ENCODE measurements at regions not wholly inside any gene's neighbourhood (a gene's known extent, or its start where the extent isn't known, plus 50 kb on each side); places are given as distances from the start of the nearest gene placed in this dataset.

DNA sequence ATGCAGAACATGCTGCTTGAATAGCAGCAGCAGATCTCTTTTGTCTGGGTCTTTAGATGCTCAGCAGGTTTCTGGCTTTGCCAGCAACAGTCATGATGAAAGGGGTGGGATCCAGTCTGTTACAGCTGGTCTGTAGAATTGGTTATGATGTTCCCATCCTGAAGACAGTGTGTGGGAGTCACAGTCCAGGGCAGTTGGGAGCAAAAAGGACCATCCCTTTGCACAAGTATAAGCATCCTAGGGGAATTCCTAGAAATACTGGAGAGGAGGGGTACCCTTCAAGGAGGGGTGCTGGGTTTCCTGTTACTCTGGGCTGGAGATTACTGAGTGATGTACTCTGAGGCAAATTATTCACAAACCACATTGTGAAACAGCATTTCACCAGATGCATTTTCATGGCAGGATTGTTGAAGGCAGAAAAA lies 119.9 kb upstream of the RND3 start:
- no peak for DNase-seq

DNA sequence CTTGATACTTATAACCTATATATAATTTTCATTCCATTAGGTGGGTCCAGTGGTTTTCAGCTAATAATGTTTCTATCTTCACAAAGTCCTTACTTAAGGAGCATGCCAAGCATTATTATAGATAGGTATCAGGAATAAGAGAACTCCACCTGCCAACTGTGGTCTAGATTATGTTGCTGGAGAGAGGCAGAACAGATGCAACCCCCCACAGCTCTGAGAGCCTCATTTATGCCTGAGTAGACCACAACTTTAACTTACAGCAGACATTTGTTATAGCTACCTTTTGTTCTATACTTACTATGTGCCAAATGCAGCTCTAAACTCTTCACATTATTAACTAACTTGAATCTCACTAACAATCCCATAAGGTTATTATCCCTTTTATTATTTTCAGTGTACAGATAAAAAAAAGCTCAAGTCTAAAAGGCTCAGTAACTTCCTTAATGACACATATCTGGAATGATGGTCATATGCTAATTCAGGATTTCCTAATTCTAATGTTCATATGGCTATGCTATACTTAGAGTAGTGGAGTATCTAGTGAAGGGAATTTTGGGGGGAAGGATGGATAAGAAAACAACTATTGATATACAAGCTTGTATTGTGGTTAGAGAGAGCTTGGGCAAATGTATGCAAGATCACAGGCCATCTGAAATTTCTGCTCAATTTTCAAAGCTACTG lies 119.1 kb upstream of the RND3 start:
- DNase-seq, result no peak

DNA sequence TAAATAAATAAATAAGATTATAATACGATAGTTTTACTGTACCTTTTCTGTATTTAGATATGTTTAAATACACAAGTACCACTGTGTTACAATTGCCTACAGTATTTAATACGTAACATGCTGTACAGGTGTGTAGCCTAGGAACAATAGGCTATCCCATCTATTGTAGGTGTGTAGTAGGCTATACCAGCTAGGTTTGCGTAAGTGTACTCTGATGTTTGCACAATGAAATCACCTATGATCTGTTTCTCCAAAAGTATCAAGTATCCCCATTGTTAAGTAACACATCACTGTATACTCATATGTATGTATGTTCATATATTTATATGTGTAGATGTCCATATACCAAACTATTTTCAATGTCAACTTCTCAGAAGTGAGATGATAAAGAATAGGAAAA lies 118.2 kb upstream of the RND3 start:
- no peak for DNase-seq

DNA sequence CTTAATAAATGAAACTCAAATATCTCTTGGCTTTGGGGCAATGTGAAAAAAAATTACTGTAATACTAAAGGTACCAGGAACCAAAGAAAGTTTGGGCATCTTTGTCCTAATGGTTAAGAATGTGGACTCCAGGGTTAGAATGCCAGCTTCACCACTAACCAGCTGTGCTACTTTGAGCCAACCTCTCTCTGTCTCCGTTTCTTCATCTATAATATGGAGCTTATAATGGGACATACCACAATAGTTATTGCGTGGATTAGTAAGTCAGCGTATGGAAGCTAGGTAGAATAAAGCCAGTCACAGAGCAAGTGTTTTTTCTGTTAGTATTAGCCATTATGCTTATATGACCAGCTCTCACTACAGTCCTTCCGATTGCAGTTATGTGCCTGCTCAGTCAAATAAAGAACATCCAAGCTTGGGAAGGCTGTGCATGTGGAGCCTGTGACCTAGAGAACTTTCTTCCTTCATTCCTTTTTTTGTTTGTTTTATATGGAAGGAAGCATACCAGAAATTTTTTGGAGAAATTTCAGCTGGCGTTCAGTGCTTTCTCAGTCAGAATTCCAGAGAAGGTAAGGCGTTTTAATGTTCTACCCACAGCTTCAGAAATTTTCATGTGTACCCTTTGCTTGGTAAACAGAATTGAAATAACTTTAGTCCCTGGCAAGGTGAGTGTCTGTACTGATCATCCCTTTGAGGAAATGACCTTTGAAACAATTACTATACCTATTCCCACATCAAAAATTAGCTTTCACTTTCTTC lies 114.0 kb upstream of the RND3 start:
- no peak for DNase-seq

DNA sequence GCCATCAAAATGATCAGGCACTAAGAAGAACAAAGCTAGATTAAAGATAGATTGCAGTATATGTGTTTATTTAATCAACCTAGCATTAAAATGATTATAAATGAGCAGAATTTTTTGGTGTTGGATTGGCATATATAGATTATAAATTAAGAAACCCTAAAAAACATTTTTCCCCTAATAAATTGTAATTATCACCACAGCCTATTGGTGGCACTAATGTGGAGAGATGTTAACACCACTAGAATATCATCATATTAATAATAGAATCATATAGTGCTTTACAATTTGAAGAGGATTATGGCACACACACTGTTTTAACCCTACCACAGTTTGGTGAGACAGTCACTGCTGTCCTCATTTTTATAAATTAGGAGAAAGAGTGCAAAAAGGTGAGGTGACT lies 112.4 kb upstream of the RND3 start:
- no peak for DNase-seq

DNA sequence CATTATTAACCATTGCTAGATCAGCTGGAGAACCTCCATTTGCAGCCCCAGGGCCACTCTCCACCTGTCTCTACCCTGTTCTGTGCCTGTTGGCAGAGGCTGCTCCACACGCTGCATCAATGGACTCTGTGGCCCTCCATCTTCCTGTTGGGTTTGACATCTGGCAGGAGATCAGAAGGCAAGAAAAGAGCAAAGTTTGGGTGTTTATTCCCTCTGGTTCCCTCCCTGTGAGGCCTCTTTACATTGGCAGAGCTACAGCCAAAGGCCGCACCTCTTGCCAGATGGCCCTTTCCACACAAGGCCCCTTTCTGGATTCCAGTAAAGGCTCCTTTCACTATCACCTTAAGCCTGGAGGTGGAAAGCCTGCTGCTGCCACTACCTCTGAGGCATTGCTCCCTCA lies 110.9 kb upstream of the RND3 start:
- no peak for DNase-seq

DNA sequence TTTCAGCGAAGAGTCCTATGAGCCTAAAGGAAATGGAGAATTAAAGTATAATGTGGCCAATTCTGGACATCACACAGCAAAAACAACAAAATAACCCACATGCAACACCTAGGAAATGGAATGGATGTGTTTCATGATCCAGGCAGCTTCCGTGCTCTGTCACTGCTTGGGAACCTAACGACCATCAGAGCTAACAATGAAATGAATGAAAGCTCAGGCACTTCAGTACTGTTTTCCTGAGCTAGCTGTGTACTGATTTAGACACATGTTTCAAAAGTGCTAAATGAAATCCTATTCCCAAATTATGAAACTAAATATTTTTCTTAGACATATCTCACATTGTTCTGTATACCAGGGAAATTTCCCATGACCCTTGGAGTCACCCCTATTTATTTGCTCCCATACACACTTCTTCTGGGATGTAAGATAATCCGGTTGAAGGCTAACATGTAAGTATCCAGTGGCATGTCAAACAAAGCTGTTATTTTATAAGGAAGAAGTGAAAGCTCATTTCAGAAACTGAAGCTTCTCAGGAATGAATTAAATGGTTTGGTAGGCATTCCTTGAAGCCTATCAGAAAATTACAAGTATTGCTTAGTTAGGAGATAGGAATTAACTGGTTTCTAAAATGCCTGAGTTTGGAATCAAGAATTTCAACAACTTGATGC lies 108.5 kb upstream of the RND3 start:
- DNase-seq, result no peak

DNA sequence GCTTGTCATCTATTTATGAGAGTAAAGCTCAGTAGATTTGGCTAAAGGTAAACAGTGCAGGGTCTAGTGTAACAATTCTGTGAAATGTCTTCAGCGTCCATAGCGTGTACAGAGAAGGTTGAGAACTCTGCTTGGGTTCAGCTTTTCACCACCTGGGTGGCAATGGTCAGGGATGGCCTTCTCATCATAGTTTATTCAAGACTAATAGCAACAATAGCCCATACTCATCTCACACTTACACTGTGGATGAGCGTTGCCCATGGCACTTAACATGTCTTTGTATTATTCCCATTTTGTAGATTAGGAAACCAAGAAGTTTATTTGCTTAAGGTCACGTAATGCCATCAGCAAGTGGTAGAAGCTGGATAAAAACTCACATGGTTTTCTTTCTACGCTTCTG lies 106.8 kb upstream of the RND3 start:
- DNase-seq, result no peak

DNA sequence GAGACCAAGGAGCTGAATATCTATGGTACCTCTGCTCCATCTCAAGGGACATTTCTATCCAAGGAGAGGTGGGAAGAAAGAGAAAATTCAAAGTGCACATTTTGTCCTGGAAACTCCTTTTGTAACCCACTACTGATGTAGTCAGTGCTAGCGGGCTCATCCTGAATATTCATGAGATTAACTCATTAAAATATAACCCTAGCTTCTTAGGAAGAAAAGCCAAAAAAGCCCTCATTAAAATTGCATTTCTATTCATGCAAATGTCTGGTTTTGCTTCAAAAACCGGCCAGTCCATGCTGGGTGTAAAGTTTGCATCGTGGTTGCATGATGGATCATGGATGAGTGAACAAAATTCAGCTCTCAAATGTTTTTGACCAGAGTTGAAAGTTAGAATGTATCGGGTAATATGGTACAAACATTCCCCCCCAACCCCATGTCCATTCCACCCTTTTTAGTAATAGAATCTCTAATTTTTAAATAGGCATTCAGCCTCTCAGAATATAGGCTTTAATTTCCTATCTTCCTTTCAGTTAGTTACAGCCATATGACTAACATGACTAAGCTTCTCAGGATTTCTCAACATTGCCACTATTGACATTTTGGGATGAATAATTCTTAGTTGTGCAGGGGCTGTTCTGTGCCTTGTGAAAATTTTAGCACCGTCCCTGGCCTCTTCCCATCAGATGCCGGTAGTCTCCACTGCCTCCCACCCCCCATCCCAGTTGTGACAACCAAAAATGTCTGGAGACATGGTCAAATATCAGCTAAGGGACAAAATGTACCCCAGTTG lies 104.2 kb upstream of the RND3 start:
- no peak for DNase-seq

DNA sequence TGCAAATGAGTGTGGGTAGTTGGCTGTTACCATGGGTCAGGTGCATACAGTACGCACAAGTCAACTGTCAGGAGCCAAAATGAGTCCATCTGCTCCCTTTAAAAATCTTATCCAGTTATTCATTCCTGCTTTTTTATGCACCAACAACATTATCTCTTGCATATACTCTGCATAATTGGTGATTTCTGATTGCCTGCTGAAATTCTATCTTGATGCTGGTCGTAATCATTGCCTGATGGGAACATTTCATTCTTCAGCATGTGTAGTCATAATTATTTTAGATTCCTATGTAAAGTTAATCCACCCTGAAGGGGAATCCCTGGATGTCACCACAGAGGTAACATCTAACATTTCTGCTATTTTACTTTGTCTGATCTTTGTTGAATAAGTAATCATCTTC lies 102.2 kb upstream of the RND3 start:
- no peak for DNase-seq

DNA sequence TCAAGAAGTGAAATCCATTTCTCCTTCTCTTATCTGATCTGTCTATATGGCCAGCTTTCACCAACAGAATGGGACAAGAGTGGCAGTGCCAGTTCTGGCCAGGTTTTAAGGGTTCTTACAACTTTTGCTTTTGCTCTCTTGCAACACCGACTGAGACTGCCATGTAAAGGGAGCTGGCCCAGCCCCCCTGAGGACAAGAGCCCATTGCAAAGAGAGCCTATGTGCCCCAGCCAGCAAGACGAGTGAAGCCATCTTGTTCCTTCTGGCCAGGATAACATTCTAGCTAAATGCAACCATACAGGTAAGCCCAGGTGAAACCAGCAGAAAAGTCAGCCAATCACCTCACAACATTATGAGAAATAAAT lies 101.0 kb upstream of the RND3 start:
- DNase-seq, result no peak

DNA sequence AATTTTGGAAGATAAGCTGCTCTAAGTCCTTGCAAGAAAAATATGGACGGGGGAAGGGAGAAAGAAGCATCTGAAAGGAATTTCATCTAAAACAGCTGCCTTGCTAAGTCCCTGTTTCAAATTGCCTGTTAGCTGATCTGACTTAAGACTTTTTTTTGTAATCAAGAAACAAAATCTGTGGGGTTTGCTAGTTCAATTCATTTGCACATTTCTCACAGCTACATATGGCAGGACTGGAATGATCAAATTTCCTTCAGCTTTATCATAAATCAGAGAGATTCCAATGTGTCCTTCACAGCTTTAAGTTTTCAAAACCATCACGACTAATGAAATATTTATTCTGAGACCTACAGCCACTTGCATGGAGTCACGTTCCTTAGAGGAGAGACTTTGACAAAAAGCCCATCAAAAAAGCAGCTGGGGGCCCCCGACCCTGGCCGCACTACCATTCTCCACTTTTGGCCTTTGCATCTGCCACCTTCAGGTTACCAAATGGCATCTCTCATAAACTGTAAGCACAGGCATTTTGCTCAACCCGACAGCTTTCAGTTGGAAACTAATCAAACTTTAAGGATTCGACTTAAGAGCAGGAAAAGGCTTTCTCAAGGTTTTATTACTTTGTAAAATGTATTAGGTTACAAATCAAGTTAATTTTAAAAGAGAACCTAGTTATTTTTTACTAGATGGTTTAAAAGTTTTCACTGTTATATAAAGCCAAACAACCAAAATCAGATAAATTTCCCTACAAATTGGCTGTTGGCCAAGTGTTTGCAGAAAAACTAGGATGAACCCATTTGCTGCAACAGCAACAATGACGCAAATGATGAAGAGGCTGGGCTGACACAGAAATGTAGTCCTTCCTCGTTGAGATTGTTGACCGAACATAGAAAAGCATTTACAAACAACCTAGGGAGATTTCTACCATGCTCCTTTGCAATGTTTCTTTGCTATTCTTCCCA lies 100.4 kb upstream of the RND3 start:
- DNase-seq, result no peak

DNA sequence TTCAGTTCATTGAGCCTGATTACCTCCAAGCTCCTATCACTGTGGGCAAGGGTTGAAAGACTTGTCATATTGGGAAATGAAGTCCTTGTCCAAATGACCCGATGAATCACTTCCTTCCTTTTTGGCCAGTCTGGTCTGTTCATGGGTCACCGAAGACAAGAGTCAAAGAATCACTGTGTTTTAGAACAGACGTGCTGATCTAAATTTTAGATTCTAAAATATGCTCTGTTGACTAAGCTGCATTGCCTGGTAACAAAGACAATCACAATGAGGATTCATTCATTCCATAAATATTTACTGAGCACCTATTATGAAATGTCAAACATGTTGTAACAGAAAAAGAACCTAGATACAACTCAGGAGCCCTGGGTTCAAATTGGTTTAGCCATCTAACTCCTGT lies 99.4 kb upstream of the RND3 start:
- no peak for DNase-seq

DNA sequence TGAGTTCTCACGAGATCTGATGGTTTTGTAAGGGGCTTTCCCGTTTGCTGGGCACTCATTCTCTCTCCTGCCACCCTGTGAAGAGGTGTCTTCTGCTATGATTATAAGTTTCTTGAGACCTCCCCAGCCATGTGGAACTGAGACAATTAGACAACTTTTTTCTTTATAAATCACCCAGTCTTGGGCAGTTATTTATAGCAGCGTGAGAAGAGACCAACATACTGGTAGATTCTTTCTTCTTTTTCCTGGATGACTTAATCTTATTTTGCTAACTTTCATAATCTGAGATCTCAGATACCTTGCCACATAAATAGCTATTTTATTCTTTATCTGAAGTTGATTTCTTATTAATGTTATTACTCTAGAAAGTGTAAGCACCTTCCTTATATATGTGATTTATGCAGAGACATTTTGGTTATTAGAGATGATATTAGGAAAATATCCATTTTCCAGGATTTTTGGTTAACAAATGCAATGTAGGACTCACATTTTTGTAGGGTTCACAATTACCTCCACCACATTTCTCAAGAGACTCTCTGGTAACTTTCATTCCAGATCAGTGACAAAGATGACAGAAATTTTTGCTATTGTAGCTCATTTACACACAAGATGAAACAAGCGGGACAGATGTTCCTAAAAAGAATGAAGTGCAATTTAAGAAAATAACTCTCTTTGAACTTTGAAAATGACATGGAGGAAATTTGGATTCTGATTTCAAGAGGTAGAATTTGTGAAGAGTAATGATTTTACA lies 97.9 kb upstream of the RND3 start:
- DNase-seq, result no peak

DNA sequence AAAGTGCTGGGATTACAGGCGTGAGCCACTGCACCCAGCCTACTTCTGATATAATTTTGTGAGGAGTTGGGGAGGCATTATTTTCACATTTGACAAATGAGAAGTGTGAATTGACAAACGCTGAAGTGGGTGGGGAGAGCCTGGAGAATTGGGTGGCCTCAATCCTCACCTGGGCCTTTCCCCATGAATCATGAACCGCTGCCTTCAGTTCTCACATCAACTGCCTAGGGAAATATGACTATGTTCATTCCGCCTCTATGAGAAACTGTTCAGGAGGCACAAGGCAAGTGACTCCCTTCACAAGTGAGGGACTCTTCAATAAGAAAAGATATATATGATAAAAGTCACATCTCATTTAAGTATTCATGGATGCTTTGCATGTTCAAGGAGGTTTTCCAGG lies 96.6 kb upstream of the RND3 start:
- DNase-seq, result no peak

DNA sequence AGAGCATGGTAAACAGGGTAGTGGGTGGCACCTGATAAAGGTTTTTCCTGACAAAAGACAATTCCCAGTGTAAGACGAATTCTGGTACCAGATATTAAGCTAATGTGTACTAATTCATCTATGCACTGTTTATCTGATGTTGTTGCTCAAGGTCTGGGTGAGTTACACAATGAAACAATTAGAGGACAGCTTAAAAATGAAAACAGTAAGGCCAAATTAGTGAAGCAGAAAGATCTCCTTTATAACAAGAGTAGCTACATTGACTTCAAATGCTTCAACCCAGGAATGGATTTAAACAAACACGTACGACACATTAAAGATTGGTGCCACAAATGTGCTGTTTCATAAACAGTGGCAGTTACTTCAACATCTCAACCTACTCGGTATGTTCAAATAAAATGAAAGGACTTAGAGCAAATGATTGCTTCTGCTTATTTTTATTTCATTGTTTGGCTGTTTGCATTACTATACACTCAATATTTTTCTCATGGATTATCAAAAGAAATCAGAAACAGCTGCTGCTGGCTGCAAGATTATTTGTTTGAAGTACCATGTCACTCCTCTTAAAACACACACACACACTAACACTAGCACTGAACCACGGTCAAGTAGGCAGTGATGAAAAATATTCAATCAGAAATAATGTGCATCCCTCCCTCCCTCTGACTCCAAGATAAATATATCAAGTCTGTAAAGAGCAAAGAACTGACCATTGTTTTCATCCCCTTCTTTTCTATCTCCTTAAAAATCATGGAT lies 94.4 kb upstream of the RND3 start:
- DNase-seq, result no peak

DNA sequence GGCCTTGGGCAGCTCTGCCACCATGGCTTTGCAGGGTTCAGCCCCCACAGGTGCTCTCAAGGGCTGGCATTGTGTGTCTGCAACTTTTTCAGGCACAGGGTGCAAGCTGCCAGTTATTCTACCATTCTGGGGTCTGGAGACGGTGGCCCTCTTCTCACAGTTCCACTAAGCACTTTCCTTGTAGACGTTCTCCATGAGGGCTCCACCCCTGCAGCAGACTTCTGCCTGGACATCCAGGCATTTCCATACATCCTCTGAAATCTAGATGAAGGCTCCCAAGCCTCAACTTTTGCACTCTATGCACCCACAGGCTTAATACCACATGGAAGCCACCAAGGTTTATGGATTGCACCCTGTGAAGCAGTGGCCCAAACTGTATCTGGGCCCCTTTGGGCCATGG lies 91.0 kb upstream of the RND3 start:
- no peak for DNase-seq

DNA sequence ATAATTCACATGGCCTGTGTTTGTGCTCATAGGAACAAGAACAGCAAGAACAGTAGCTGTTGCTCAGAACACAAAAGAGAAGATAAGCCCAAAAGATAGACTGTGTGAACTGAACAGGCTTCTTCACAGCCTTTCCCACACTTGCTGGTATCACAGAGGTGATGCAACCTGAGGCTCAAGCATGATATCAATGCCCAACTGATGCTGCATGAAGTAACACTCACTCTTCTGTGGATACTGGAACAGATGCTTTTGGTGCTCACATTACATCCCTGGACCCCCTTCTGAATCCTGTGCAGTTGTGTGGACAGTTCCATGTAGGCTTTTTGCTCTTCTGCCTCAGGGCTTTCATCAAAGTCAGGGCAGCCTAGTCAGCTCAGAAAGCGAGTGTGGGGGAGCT lies 88.4 kb upstream of the RND3 start:
- DNase-seq, result no peak

DNA sequence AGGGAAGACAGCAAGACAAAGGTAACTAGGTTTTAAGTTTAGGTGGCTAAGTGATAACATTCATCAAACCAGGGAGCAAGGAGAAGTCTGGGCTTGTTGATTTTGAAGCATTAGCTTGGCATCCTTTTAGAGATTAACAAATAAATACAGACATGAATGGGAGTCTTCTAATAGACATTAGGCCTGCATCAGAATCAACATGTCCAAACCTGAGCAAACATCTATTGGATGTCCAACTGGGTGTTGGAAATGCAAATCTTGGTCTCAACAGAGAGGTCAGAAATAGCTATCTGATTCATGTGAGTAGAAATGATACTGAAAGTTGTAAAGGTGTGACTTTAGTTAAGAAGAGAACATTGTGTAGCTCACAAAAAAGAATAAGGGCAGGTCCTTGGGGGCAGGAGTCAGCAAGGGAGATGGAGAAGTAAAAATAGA lies 85.5 kb upstream of the RND3 start:
- no peak for DNase-seq

DNA sequence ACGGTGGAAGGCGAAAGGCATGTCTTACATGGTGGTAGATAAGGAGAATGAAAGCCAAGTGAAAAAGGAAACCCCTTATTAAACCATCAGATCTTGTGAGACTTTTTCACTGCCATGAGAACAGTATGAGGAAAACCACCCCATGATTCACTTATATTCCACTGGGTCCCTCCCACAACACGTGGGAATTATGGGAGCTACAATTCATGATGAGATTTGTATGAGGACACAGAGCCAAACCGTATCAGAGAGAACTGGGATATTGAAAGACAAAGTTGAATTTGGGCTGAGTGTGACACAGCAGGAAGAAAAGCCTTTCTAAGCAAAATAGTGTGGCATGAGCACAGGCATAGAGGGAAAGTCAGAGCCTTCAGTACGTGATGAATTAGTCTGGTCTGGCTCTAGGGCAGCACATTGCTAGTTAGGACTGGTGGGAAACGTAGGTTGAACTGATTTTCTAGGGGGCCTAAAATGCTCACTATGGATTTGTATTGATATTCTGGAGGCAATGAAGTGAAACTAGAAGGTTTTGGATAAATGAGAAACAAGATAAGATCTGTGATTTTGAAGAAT lies 84.8 kb upstream of the RND3 start:
- no peak for DNase-seq

All from NCI-H510A (cell line).